KMS-11 (cell line): ENCODE measurements at regions not wholly inside any gene's neighbourhood (a gene's known extent, or its start where the extent isn't known, plus 50 kb on each side); places are given as distances from the start of the nearest gene placed in this dataset.

Experiments
- H2AFZ ChIP-seq: fragments of 200-600 bp; sonication (generic); 2 replicates; pipeline ENCODE4 v1.6.1; 2016; ENCODE audit warnings: antibody characterized with exemption, mixed run types, low read depth
- H3K27ac ChIP-seq: fragments of 200-600 bp; sonication (generic); 2 replicates; pipeline ENCODE4 v1.6.1; 2016; ENCODE audit warnings: mild to moderate bottlenecking, mixed run types
- H3K27me3 ChIP-seq: fragments of 200-600 bp; sonication (generic); 2 replicates; pipeline ENCODE4 v1.6.1; 2017; ENCODE audit warnings: mild to moderate bottlenecking, low read depth, mixed run types, moderate library complexity; ENCODE audit not compliant: insufficient read depth
- H3K36me3 ChIP-seq: fragments of 200-600 bp; sonication (generic); 2 replicates; pipeline ENCODE4 v1.6.1; 2017; ENCODE audit warnings: mild to moderate bottlenecking, mixed run types; ENCODE audit not compliant: insufficient read depth
- H3K4me1 ChIP-seq: fragments of 200-600 bp; sonication (generic); 2 replicates; pipeline ENCODE4 v1.6.1; 2016; ENCODE audit warnings: mild to moderate bottlenecking, low read depth, mixed run types; ENCODE audit not compliant: poor library complexity, severe bottlenecking
- H3K4me2 ChIP-seq: fragments of 200-600 bp; sonication (generic); 2 replicates; pipeline ENCODE4 v1.7.0; 2016; ENCODE audit warnings: mild to moderate bottlenecking, mixed run types
- H3K4me3 ChIP-seq: fragments of 200-600 bp; sonication (generic); IDR thresholded peaks from 2 replicates; pipeline ENCODE4 v1.6.1; 2017; ENCODE audit warnings: low read depth, low read length, mixed read lengths; ENCODE audit not compliant: insufficient read depth
- H3K79me2 ChIP-seq: fragments of 200-600 bp; sonication (generic); 2 replicates; pipeline ENCODE4 v1.6.1; 2016; ENCODE audit warnings: low read depth, mixed run types; ENCODE audit not compliant: insufficient read depth
- H3K9ac ChIP-seq: fragments of 200-600 bp; sonication (generic); 2 replicates; pipeline ENCODE4 v1.6.1; 2016; ENCODE audit warnings: mild to moderate bottlenecking, mixed run types
- H4K20me1 ChIP-seq: fragments of 200-600 bp; sonication (generic); 2 replicates; pipeline ENCODE4 v1.6.1; 2016; ENCODE audit warnings: mild to moderate bottlenecking, mixed run types; ENCODE audit not compliant: insufficient read depth
- CTCF ChIP-seq: fragments of 200-600 bp; sonication (generic); conservative IDR thresholded peaks from 2 replicates; pipeline ENCODE4 v1.6.1; 2017; ENCODE audit warnings: low read depth, mild to moderate bottlenecking, antibody characterized with exemption, low read length, moderate library complexity, mixed read lengths

- H3K27me3 ChIP-seq = no peaks in the 10 kb centered on the region
- H3K4me2 ChIP-seq = no peak overlapping the region
- H3K27ac ChIP-seq = no peak overlapping the region
- H3K9ac ChIP-seq = no peak overlapping the region
- H3K4me3 ChIP-seq = no peak overlapping the region
- no peak for TF ChIP-seq CTCF
- H4K20me1 ChIP-seq = no peaks in the 10 kb centered on the region
- H2AFZ ChIP-seq = no peak overlapping the region
- no peaks in the 10 kb centered on the region for H3K4me1 ChIP-seq
- H3K36me3 ChIP-seq = no peaks in the 10 kb centered on the region
- no peaks in the 10 kb centered on the region for H3K79me2 ChIP-seq
Observed at GRCh38 chr2:145685383-145686050, 1165.6 kb upstream of the ZEB2 start.

- Histone ChIP-seq H3K9ac (no peak overlapping the region), H3K4me3 (no peak overlapping the region), H2AFZ (no peak overlapping the region), H4K20me1 (no peaks in the 10 kb centered on the region), H3K4me2 (no peak overlapping the region), H3K79me2 (no peaks in the 10 kb centered on the region), H3K27me3 (no peaks in the 10 kb centered on the region), H3K27ac (no peak overlapping the region), H3K36me3 (no peaks in the 10 kb centered on the region), H3K4me1 (no peaks in the 10 kb centered on the region)
- no peak for TF ChIP-seq CTCF
Observed at GRCh38 chr2:145682546-145683157, 1162.7 kb upstream of the ZEB2 start.

GRCh38 chr2:145680276-145680675 lies 1160.4 kb upstream of the ZEB2 start:
- Histone ChIP-seq H3K9ac (no peak overlapping the region), H3K27me3 (no peaks in the 10 kb centered on the region), H3K4me2 (no peak overlapping the region), H3K27ac (no peak overlapping the region), H4K20me1 (no peaks in the 10 kb centered on the region), H3K79me2 (no peaks in the 10 kb centered on the region), H2AFZ (no peak overlapping the region), H3K4me1 (peaks cover 4% of the 10 kb centered on the region), H3K36me3 (no peaks in the 10 kb centered on the region), H3K4me3 (no peak overlapping the region)
- no peak for TF ChIP-seq CTCF

GRCh38 chr2:145677371-145677770 lies 1157.5 kb upstream of the ZEB2 start:
- TF ChIP-seq CTCF = no peak

More at GRCh38 chr2:145677371-145677770, 1157.5 kb upstream of the ZEB2 start:
- no peak overlapping the region for H3K9ac ChIP-seq
- H3K27ac ChIP-seq = no peak overlapping the region
- no peaks in the 10 kb centered on the region for H4K20me1 ChIP-seq
- H2AFZ ChIP-seq = no peak overlapping the region
- H3K4me3 ChIP-seq = no peak overlapping the region
- no peaks in the 10 kb centered on the region for H3K79me2 ChIP-seq
- no peak overlapping the region for H3K4me2 ChIP-seq
- no peaks in the 10 kb centered on the region for H3K36me3 ChIP-seq
- no peaks in the 10 kb centered on the region for H3K27me3 ChIP-seq
- H3K4me1 ChIP-seq = peaks cover 4% of the 10 kb centered on the region
